GM12891 (cell line): ENCODE measurements at regions not wholly inside any gene's neighbourhood (a gene's known extent, or its start where the extent isn't known, plus 50 kb on each side); places are given as distances from the start of the nearest gene placed in this dataset.

Experiments used
- PAX5 ChIP-seq: IDR thresholded peaks from 2 replicates; pipeline ENCODE4 v1.6.1; 2011; ENCODE audit warnings: low read length, moderate library complexity, mild to moderate bottlenecking; ENCODE audit not compliant: insufficient read depth, severe bottlenecking
- POLR2A ChIP-seq: IDR thresholded peaks from 2 replicates; pipeline ENCODE4 v1.6.1; 2011; ENCODE audit warnings: low read depth, low read length, control low read depth
- POLR2AphosphoS5 ChIP-seq: IDR thresholded peaks from 2 replicates; pipeline ENCODE4 v1.6.1; 2011; ENCODE audit warnings: low read depth, low read length, control low read depth
- POU2F2 ChIP-seq: IDR thresholded peaks from 2 replicates; pipeline ENCODE4 v1.6.1; 2011; ENCODE audit warnings: low read depth, mild to moderate bottlenecking, control low read depth, low read length, moderate library complexity

DNA sequence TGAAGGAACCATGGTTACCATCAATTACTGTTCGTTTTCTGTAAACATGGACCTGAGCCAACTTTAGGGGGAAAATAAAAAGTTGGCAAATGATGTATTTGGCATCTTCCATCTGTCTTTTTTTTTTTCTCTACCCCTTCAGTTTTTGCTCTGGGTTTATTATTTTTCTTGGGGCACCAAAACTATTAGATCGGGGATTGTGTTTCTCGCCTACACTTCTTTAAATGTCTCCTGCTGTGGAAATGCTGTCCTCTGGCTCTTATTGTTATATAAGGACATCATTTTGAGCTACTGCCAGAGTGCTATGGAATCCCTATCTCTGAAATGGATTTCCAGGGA is 234.0 kb upstream of the SLIT2 start:
- TF ChIP-seq PAX5 (no peak), POLR2A (no peak), POU2F2 (no peak), POLR2AphosphoS5 (no peak)
